Endothelial cell of umbilical vein (primary cell): ENCODE measurements at regions not wholly inside any gene's neighbourhood (a gene's known extent, or its start where the extent isn't known, plus 50 kb on each side); places are given as distances from the start of the nearest gene placed in this dataset.

Experiments used
- BruUV-seq: library from RNA; stranded (reverse); fragments of 400-500 nt; replicated peaks from 2 replicates; lab custom pipeline; 2021; lab: Mats Ljungman, UMichigan
- CTCF ChIA-PET: fragments of 300-600, 350-600 bp; sonication (Branson Sonifier 250); formaldehyde crosslinking; loops from one replicate; lab custom pipeline; 2021; ENCODE audit warnings: antibody characterized with exemption, inconsistent platforms; lab: Charles Lee
- POLR2A ChIA-PET: fragments of 300-600, 350-600 bp; sonication (Branson Sonifier 250); formaldehyde crosslinking; loops from one replicate; lab custom pipeline; 2021; ENCODE audit warnings: antibody characterized with exemption, inconsistent platforms; lab: Charles Lee
- DNase-seq: peaks from one replicate; pipeline ENCODE4 v3.0.0-alpha.2; 2011; ENCODE audit warnings: low read depth, low spot score
- FAIRE-seq: peaks from 2 replicates; lab custom pipeline; 2011; peaks lifted over from hg19 to GRCh38; lab: Jason Lieb, UNC
- H2AFZ ChIP-seq: 2 replicates; pipeline ENCODE4 v1.6.0; 2012; ENCODE audit warnings: low read depth, low read length, control low read depth, inconsistent platforms
- H3K27ac ChIP-seq: 2 replicates; pipeline ENCODE4 v1.5.1; 2011; ENCODE audit warnings: low read depth, mild to moderate bottlenecking, control low read depth, low read length, moderate library complexity; ENCODE audit not compliant: insufficient read depth
- H3K27me3 ChIP-seq, 2 experiments: 2 replicates each; pipeline versions ENCODE4 v1.6.0 to v1.6.1; 2011; ENCODE audit warnings: low read length in 2 of 2, mixed read lengths in 1 of 2; ENCODE audit not compliant: control insufficient read depth in 2 of 2, insufficient read depth in 2 of 2
- H3K36me3 ChIP-seq, 2 experiments: 2 replicates in 1 of 2; 3 replicates in 1 of 2; pipeline ENCODE4 v1.5.1; 2011; ENCODE audit warnings: low read length in 2 of 2, mild to moderate bottlenecking in 1 of 2, moderate library complexity in 1 of 2; ENCODE audit not compliant: control insufficient read depth in 2 of 2, insufficient read depth in 2 of 2; ENCODE audit errors: extremely low read depth in 1 of 2
- H3K4me1 ChIP-seq: 3 replicates; pipeline ENCODE4 v1.5.1; 2011; ENCODE audit warnings: mild to moderate bottlenecking, low read length; ENCODE audit not compliant: control insufficient read depth, insufficient read depth; ENCODE audit errors: extremely low read depth
- H3K4me2 ChIP-seq: 2 replicates; pipeline ENCODE4 v1.6.1; 2011; ENCODE audit warnings: low read length, control low read depth, mixed read lengths; ENCODE audit not compliant: insufficient read depth
- H3K4me3 ChIP-seq, 3 experiments: fragments of 200-600 bp in 1 of 3; sonication (generic), shearing (Covaris generic) in 1 of 3; replicated peaks in 1 of 3; 2 replicates each; pipeline ENCODE4 v1.5.1; 2011 to 2016; ENCODE audit warnings: control low read depth in 3 of 3, low read length in 3 of 3, mild to moderate bottlenecking in 2 of 3, inconsistent platforms in 1 of 3, low read depth in 1 of 3, moderate library complexity in 1 of 3; ENCODE audit not compliant: insufficient read depth in 1 of 3
- H3K79me2 ChIP-seq: 2 replicates; pipeline ENCODE4 v1.6.0; 2012; ENCODE audit warnings: low read length, inconsistent platforms; ENCODE audit not compliant: control insufficient read depth, insufficient read depth
- H3K9ac ChIP-seq: replicated peaks from 2 replicates; pipeline ENCODE3; 2011; ENCODE audit warnings: low read length, control low read depth; ENCODE audit not compliant: insufficient read depth; ENCODE audit errors: extremely low read depth
- H3K9me1 ChIP-seq: replicated peaks from 3 replicates; pipeline ENCODE4 v1.6.0; 2011; ENCODE audit warnings: mild to moderate bottlenecking, low read length; ENCODE audit not compliant: control insufficient read depth, insufficient read depth; ENCODE audit errors: extremely low read depth
- H3K9me3 ChIP-seq: replicated peaks from 2 replicates; pipeline ENCODE4 v1.5.1; 2012; ENCODE audit warnings: low read length, inconsistent platforms; ENCODE audit not compliant: control insufficient read depth, insufficient read depth
- H4K20me1 ChIP-seq: replicated peaks from 2 replicates; pipeline ENCODE3; 2011; ENCODE audit warnings: mild to moderate bottlenecking, low read length; ENCODE audit not compliant: control insufficient read depth, insufficient read depth; ENCODE audit errors: extremely low read depth
- EZH2 ChIP-seq: IDR thresholded peaks from 2 replicates; pipeline ENCODE4 v1.6.1; 2012; ENCODE audit warnings: borderline replicate concordance, low read depth, mild to moderate bottlenecking, moderate library complexity, low read length, inconsistent platforms; ENCODE audit not compliant: severe bottlenecking
- FOS ChIP-seq: IDR thresholded peaks from 2 replicates; pipeline ENCODE4 v1.6.1; 2011; ENCODE audit warnings: mild to moderate bottlenecking, low read length, moderate library complexity, borderline replicate concordance; ENCODE audit not compliant: insufficient read depth
- GATA2 ChIP-seq: IDR thresholded peaks from 2 replicates; pipeline ENCODE4 v1.7.0; 2011; ENCODE audit warnings: low read depth, mild to moderate bottlenecking, moderate library complexity, mixed read lengths, low read length; ENCODE audit not compliant: insufficient read length, insufficient read depth
- JUN ChIP-seq: IDR thresholded peaks from 2 replicates; pipeline ENCODE4 v1.6.1; 2011; ENCODE audit warnings: borderline replicate concordance, low read depth; ENCODE audit not compliant: insufficient read length, insufficient read depth
- MYC ChIP-seq: IDR thresholded peaks from one replicate; pipeline ENCODE4 v1.6.1; 2011; ENCODE audit warnings: mild to moderate bottlenecking, low read depth, low read length
- POLR2A ChIP-seq: IDR thresholded peaks from 2 replicates; pipeline ENCODE4 v1.6.1; 2012; ENCODE audit warnings: low read depth, mild to moderate bottlenecking, control low read depth, low read length
- POLR2AphosphoS5 ChIP-seq: IDR thresholded peaks from 2 replicates; pipeline ENCODE4 v1.6.1; 2012; ENCODE audit warnings: low read depth, mild to moderate bottlenecking, control low read depth, low read length, moderate library complexity; ENCODE audit not compliant: insufficient read depth
- dilution Hi-C: fragments of 300-500 bp; cut with MboI; formaldehyde crosslinking; loops from one replicate; pipeline ENCODE4 v1.15.0; 2019; ENCODE audit warnings: low sequenced_read_pairs; ENCODE audit not compliant: extremely low pct_ligation_motif_present
- intact Hi-C: fragments of 100-400 bp; cut with micrococcal nuclease; formaldehyde crosslinking; loops from one replicate; pipeline ENCODE4 v1.10.0; 2022
- TF ChIP-seq, protein P1 (sequence below): IDR thresholded peaks from 2 replicates; pipeline ENCODE4 v1.6.1; 2011; ENCODE audit not compliant: insufficient read depth, insufficient read length
- TF ChIP-seq, protein P2 (sequence below), 2 donors: IDR thresholded peaks; 1 replicate in 1 of 2; 2 replicates in 1 of 2; pipeline ENCODE4 v1.5.1; 2011; ENCODE audit warnings: low read length in 2 of 2, mild to moderate bottlenecking in 2 of 2, moderate library complexity in 2 of 2, control low read depth in 1 of 2, inconsistent platforms in 1 of 2, low read depth in 1 of 2; ENCODE audit not compliant: insufficient read depth in 1 of 2; ENCODE audit errors: extremely low read depth in 1 of 2

DNA sequence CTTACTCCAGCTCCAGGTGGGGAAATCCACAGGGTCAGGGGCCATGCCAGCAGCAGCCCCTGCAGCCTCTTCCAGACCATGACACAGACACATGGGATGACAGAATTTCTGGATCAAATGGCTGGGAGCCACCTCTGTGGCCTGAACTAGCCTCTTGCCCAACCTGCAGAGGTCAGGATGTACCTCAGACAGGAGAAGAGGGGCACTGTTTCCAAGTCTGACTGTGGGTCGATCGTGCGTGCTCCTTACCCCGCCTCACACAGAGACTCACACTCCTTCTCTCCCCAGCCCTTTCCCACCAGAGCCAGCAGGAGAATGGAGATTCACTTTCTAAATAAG lies 131.9 kb downstream of the FAM43A start:
- FAIRE-seq (no peak), DNase-seq (no peak)
- H4K20me1 ChIP-seq = no peaks in the 10 kb centered on the region
- dilution Hi-C loops (no loop called here), intact Hi-C loops (no loop called here)
- no peak overlapping the region for H3K27ac ChIP-seq
- H3K79me2 ChIP-seq = no peaks in the 10 kb centered on the region
- BruUV-seq = no TSS peak
- no peaks in the 10 kb centered on the region for H3K9me3 ChIP-seq
- H2AFZ ChIP-seq = no peak overlapping the region
- no peaks in the 10 kb centered on the region for H3K36me3 ChIP-seq
- no peak overlapping the region for H3K4me3 ChIP-seq
- TF ChIP-seq EZH2 (no peak), POLR2A (no peak), FOS (no peak), JUN (no peak), POLR2AphosphoS5 (no peak), GATA2 (no peak), MYC (no peak)
- TF ChIP-seq, protein P1, sequence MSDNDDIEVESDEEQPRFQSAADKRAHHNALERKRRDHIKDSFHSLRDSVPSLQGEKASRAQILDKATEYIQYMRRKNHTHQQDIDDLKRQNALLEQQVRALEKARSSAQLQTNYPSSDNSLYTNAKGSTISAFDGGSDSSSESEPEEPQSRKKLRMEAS = no peak
- TF ChIP-seq, protein P2, sequence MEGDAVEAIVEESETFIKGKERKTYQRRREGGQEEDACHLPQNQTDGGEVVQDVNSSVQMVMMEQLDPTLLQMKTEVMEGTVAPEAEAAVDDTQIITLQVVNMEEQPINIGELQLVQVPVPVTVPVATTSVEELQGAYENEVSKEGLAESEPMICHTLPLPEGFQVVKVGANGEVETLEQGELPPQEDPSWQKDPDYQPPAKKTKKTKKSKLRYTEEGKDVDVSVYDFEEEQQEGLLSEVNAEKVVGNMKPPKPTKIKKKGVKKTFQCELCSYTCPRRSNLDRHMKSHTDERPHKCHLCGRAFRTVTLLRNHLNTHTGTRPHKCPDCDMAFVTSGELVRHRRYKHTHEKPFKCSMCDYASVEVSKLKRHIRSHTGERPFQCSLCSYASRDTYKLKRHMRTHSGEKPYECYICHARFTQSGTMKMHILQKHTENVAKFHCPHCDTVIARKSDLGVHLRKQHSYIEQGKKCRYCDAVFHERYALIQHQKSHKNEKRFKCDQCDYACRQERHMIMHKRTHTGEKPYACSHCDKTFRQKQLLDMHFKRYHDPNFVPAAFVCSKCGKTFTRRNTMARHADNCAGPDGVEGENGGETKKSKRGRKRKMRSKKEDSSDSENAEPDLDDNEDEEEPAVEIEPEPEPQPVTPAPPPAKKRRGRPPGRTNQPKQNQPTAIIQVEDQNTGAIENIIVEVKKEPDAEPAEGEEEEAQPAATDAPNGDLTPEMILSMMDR (IDR thresholded peaks at IDR 0.05; ENCODE audit: extremely low read depth in 1 of 2, insufficient read depth in 1 of 2, low read depth in 1 of 2, low read length in 2 of 2) = no peak
- ChIA-PET CTCF (no interaction called here), POLR2A (no interaction called here)
- H3K4me1 ChIP-seq = no peaks in the 10 kb centered on the region
- no peaks in the 10 kb centered on the region for H3K27me3 ChIP-seq
- no peak overlapping the region for H3K4me2 ChIP-seq
- no peaks in the 10 kb centered on the region for H3K9me1 ChIP-seq
- H3K9ac ChIP-seq = no peak overlapping the region
